ENCODE measurements at regions not wholly inside any gene's neighbourhood (a gene's known extent, or its start where the extent isn't known, plus 50 kb on each side); places are given as distances from the start of the nearest gene placed in this dataset.

- TF ChIP-seq CTCF (IDR thresholded peaks at IDR 0.05) (no peak), POLR2A (IDR thresholded peaks at IDR 0.05) (no peak)
Measured at GRCh38 chr15:96889734-96890480, 559.4 kb downstream of the NR2F2 start.
